MCF 10A (cell line): ENCODE measurements at regions not wholly inside any gene's neighbourhood (a gene's known extent, or its start where the extent isn't known, plus 50 kb on each side); places are given as distances from the start of the nearest gene placed in this dataset.
"Not testable (repeated sequence)": the region's sequence is repeated elsewhere in the genome, so short reads cannot be mapped to it uniquely, and the experiment has no call there.

Experiments used
- BruUV-seq: library from RNA; stranded (reverse); fragments of 400-500 nt; replicated peaks from 2 replicates; lab custom pipeline; 2021; lab: Mats Ljungman, UMichigan
- CTCF ChIA-PET: fragments of 300-600 bp; sonication (Branson Sonifier 250); formaldehyde crosslinking; extraction: SDS; loops from one replicate; lab custom pipeline; 2021; ENCODE audit warnings: antibody characterized with exemption, inconsistent platforms; lab: Yijun Ruan, JAX
- POLR2A ChIA-PET: fragments of 300-600, 350-650 bp; sonication (Branson Sonifier 250); formaldehyde crosslinking; extraction: SDS; loops from one replicate; lab custom pipeline; 2020; ENCODE audit warnings: antibody characterized with exemption, inconsistent platforms; lab: Yijun Ruan, JAX
- DNase-seq: peaks from one replicate; pipeline ENCODE4 v3.0.0-alpha.2; 2018; ENCODE audit not compliant: unreplicated experiment
- H3K27ac Mint-ChIP-seq: one replicate; pipeline ENCODE4 v1.8.0; 2022; ENCODE audit warnings: mild to moderate bottlenecking, low read depth, mixed read lengths; ENCODE audit not compliant: unreplicated experiment
- H3K27me3 Mint-ChIP-seq: one replicate; pipeline ENCODE4 v1.8.0; 2022; ENCODE audit warnings: mixed read lengths; ENCODE audit not compliant: insufficient read depth, unreplicated experiment
- H3K36me3 Mint-ChIP-seq: one replicate; pipeline ENCODE4 v1.8.0; 2022; ENCODE audit warnings: mild to moderate bottlenecking, moderate library complexity, mixed read lengths; ENCODE audit not compliant: insufficient read depth, unreplicated experiment
- H3K4me1 Mint-ChIP-seq: one replicate; pipeline ENCODE4 v1.8.0; 2022; ENCODE audit warnings: mixed read lengths; ENCODE audit not compliant: insufficient read depth, unreplicated experiment
- H3K4me3 Mint-ChIP-seq: one replicate; pipeline ENCODE4 v1.8.0; 2022; ENCODE audit warnings: mild to moderate bottlenecking, moderate library complexity, mixed read lengths; ENCODE audit not compliant: unreplicated experiment
- H3K9me3 Mint-ChIP-seq: one replicate; pipeline ENCODE4 v1.8.0; 2022; ENCODE audit warnings: mixed read lengths; ENCODE audit not compliant: unreplicated experiment
- CTCF ChIP-seq: fragments of 200-600 bp; IDR thresholded peaks from one replicate; pipeline ENCODE4 v1.8.0; 2022; ENCODE audit warnings: antibody characterized with exemption, mild to moderate bottlenecking; ENCODE audit not compliant: unreplicated experiment
- intact Hi-C: fragments of 100-400 bp; cut with micrococcal nuclease; formaldehyde crosslinking; loops from 2 replicates; pipeline ENCODE4 v1.14.1; 2022

- ChIA-PET CTCF (interaction anchor here (0.5 to 2.6 kb wide), 7 partner anchors 23 to 395 kb away, joined by 3 to 12 read pairs (median 3); no protein-coding TSS in a partner anchor), POLR2A (no interaction called here)
- intact Hi-C loops = no loop called here
- H3K4me3 Mint-ChIP-seq = no peak overlapping the region
- no peak for TF ChIP-seq CTCF
- BruUV-seq = no TSS peak
- no peak overlapping the region for H3K27ac Mint-ChIP-seq
- H3K36me3 Mint-ChIP-seq = no peaks in the 10 kb centered on the region
- peak; percentile 11 for DNase-seq
- H3K27me3 Mint-ChIP-seq = peaks cover 23% of the 10 kb centered on the region
- peaks cover 12% of the 10 kb centered on the region for H3K4me1 Mint-ChIP-seq
- H3K9me3 Mint-ChIP-seq = no peaks in the 10 kb centered on the region
These were observed 119.0 kb downstream of the PMAIP1 start for GRCh38 chr18:60018618-60019462.

- H3K9me3 Mint-ChIP-seq, H3K4me3 Mint-ChIP-seq, H3K27ac Mint-ChIP-seq, intact Hi-C loops, BruUV-seq, POLR2A ChIA-PET, H3K36me3 Mint-ChIP-seq: not testable (repeated sequence)
- peak; percentile 7 for DNase-seq
- Mint-ChIP-seq H3K4me1 (peaks cover 12% of the 10 kb centered on the region), H3K27me3 (peaks cover 24% of the 10 kb centered on the region)
- CTCF ChIA-PET = interaction anchor here (0.5 kb wide), 1 partner anchor 50 kb away, joined by 3 read pairs; no protein-coding TSS in a partner anchor
These were observed 118.3 kb downstream of the PMAIP1 start for GRCh38 chr18:60018134-60018533.

- CTCF ChIA-PET = no interaction called here
- no peak overlapping the region for H3K27ac Mint-ChIP-seq
- no peaks in the 10 kb centered on the region for H3K9me3 Mint-ChIP-seq
- H3K36me3 Mint-ChIP-seq = no peaks in the 10 kb centered on the region
- peaks cover 16% of the 10 kb centered on the region for H3K27me3 Mint-ChIP-seq
- TF ChIP-seq CTCF = no peak
- no peak for DNase-seq
- H3K4me1 Mint-ChIP-seq = peaks cover 12% of the 10 kb centered on the region
- no peak overlapping the region for H3K4me3 Mint-ChIP-seq
- POLR2A ChIA-PET = no interaction called here
- no TSS peak for BruUV-seq
- intact Hi-C loops = no loop called here
These were observed 117.6 kb downstream of the PMAIP1 start for GRCh38 chr18:60017371-60017770.

- H3K27me3 Mint-ChIP-seq, DNase-seq, H3K9me3 Mint-ChIP-seq, intact Hi-C loops, H3K27ac Mint-ChIP-seq, POLR2A ChIA-PET, BruUV-seq, H3K36me3 Mint-ChIP-seq, CTCF ChIA-PET, H3K4me3 Mint-ChIP-seq: not testable (repeated sequence)
- H3K4me1 Mint-ChIP-seq = peaks cover 12% of the 10 kb centered on the region
These were observed 116.0 kb downstream of the PMAIP1 start for GRCh38 chr18:60015826-60016225.

- intact Hi-C loops, DNase-seq, BruUV-seq, H3K27ac Mint-ChIP-seq, H3K36me3 Mint-ChIP-seq, POLR2A ChIA-PET, H3K9me3 Mint-ChIP-seq, CTCF ChIA-PET, H3K4me3 Mint-ChIP-seq, H3K4me1 Mint-ChIP-seq: not testable (repeated sequence)
- H3K27me3 Mint-ChIP-seq = peaks cover 29% of the 10 kb centered on the region
These were observed 113.4 kb downstream of the PMAIP1 start for GRCh38 chr18:60013148-60013547.
